ENCODE measurements at regions not wholly inside any gene's neighbourhood (a gene's known extent, or its start where the extent isn't known, plus 50 kb on each side); places are given as distances from the start of the nearest gene placed in this dataset.

DNA sequence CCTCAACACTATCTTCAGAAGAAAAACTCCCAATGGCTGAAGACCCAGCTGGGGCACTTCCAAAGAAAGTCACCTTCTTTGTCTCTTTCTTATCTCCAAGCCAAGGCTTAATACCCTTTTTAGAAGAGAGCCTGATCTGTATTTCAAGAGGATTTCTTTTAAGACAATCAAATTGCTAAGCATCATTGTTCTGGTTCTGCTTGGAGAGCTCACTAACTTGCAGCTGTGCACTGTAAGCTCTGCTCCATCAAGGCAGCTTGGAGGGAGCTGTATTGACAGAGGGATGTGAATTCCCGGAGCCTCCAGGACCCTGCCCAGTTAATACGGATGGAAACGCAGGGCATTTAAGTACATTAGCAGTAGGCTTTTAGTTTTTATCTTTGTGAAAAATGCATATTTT is 253.1 kb downstream of the TDRD15 start:
- no peak overlapping the region for H3K27ac Mint-ChIP-seq
- H3K36me3 Mint-ChIP-seq, result no peaks in the 10 kb centered on the region
- H3K4me3 Mint-ChIP-seq, result no peak overlapping the region
- ChIA-PET POLR2A (no interaction called here), CTCF (interaction anchor here (1.0 kb wide), 1 partner anchor 18 kb away, joined by 4 read pairs; no protein-coding TSS in a partner anchor)
- no peak for ATAC-seq
- no peaks in the 10 kb centered on the region for H3K4me1 Mint-ChIP-seq
- H3K27me3 Mint-ChIP-seq (ENCODE audit: low read depth), result no peaks in the 10 kb centered on the region
- DNase-seq (ENCODE audit: low spot score), result no peak
- peaks cover 16% of the 10 kb centered on the region for H3K9me3 Mint-ChIP-seq
- TF ChIP-seq, protein P1, sequence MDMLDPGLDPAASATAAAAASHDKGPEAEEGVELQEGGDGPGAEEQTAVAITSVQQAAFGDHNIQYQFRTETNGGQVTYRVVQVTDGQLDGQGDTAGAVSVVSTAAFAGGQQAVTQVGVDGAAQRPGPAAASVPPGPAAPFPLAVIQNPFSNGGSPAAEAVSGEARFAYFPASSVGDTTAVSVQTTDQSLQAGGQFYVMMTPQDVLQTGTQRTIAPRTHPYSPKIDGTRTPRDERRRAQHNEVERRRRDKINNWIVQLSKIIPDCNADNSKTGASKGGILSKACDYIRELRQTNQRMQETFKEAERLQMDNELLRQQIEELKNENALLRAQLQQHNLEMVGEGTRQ (CRISPR knock-in tag; IDR thresholded peaks at IDR 0.05), result no peak
- TF ChIP-seq MXD4 (CRISPR knock-in tag; IDR thresholded peaks at IDR 0.05; ENCODE audit: borderline replicate concordance) (no peak), ZBTB21 (CRISPR knock-in tag; IDR thresholded peaks at IDR 0.05; ENCODE audit: borderline replicate concordance) (no peak), NFATC4 (CRISPR knock-in tag; IDR thresholded peaks at IDR 0.05) (no peak), PRRX2 (CRISPR knock-in tag; IDR thresholded peaks at IDR 0.05) (no peak), ZNF416 (CRISPR knock-in tag; IDR thresholded peaks at IDR 0.05) (no peak), TP53 (CRISPR knock-in tag; IDR thresholded peaks at IDR 0.05) (no peak), RORB (CRISPR knock-in tag; IDR thresholded peaks at IDR 0.05) (no peak), JAZF1 (CRISPR knock-in tag; IDR thresholded peaks at IDR 0.05) (no peak), MYBL2 (CRISPR knock-in tag; IDR thresholded peaks at IDR 0.05) (no peak), ESRRA (CRISPR knock-in tag; IDR thresholded peaks at IDR 0.05; ENCODE audit: borderline replicate concordance) (no peak)
- TF ChIP-seq, protein P2, sequence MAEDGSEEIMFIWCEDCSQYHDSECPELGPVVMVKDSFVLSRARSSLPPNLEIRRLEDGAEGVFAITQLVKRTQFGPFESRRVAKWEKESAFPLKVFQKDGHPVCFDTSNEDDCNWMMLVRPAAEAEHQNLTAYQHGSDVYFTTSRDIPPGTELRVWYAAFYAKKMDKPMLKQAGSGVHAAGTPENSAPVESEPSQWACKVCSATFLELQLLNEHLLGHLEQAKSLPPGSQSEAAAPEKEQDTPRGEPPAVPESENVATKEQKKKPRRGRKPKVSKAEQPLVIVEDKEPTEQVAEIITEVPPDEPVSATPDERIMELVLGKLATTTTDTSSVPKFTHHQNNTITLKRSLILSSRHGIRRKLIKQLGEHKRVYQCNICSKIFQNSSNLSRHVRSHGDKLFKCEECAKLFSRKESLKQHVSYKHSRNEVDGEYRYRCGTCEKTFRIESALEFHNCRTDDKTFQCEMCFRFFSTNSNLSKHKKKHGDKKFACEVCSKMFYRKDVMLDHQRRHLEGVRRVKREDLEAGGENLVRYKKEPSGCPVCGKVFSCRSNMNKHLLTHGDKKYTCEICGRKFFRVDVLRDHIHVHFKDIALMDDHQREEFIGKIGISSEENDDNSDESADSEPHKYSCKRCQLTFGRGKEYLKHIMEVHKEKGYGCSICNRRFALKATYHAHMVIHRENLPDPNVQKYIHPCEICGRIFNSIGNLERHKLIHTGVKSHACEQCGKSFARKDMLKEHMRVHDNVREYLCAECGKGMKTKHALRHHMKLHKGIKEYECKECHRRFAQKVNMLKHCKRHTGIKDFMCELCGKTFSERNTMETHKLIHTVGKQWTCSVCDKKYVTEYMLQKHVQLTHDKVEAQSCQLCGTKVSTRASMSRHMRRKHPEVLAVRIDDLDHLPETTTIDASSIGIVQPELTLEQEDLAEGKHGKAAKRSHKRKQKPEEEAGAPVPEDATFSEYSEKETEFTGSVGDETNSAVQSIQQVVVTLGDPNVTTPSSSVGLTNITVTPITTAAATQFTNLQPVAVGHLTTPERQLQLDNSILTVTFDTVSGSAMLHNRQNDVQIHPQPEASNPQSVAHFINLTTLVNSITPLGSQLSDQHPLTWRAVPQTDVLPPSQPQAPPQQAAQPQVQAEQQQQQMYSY (CRISPR knock-in tag; IDR thresholded peaks at IDR 0.05), result no peak
- TF ChIP-seq, protein P3, sequence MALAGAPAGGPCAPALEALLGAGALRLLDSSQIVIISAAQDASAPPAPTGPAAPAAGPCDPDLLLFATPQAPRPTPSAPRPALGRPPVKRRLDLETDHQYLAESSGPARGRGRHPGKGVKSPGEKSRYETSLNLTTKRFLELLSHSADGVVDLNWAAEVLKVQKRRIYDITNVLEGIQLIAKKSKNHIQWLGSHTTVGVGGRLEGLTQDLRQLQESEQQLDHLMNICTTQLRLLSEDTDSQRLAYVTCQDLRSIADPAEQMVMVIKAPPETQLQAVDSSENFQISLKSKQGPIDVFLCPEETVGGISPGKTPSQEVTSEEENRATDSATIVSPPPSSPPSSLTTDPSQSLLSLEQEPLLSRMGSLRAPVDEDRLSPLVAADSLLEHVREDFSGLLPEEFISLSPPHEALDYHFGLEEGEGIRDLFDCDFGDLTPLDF (CRISPR knock-in tag; IDR thresholded peaks at IDR 0.05), result no peak
- TF ChIP-seq, protein P4, sequence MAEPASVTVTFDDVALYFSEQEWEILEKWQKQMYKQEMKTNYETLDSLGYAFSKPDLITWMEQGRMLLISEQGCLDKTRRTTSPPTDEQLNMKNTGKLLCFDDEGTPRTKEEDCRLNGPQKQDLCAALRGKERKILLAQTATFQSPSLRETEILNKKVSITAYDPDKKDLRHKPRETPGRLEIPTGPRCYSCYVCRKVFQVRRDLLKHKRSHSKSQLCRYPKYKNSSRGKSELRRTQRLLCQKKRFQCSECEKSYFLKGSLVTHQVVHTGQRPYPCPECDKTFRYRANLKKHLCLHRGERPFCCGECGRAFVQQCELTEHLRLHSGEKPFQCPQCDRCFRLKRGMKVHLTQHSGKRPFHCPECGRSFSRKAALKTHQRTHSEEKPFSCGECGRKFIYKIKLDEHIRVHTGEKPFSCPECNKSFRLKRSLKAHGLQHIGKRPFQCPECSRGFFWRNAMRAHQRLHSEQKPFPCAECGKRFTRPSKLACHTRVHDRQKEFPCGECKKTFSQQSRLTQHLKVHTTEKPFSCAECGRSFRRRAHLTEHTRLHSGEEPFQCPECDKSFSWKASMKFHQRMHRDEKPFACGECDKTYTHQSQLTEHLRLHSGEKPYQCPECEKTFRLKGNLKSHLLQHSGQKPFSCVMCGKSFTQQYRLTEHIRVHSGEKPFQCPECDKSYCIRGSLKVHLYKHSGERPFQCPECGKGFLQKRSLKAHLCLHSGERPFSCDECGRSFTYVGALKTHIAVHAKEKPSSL (CRISPR knock-in tag; conservative IDR thresholded peaks at IDR 0.05), result no peak

DNA sequence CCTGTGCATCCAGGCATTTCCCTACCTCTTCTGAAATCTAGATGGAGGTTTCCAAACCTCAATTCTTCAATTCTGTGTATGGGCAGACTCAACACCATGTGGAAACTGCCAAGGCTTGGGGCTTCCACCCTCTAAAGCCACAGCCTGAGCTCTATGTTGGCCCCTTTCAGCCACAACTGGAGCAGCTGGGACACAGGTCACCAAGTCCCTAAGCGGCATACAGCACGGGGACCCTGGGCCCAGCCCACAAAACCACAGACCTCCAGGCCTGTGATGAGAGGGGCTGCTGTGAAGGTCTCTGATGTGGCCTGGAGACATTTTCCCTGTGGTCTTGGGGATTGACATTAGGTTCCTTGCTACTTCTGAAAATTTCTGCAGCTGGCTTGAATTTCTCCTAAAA is 255.4 kb downstream of the TDRD15 start:
- ChIA-PET CTCF (no interaction called here), POLR2A (no interaction called here)
- no peak for ATAC-seq
- TF ChIP-seq, protein P5, sequence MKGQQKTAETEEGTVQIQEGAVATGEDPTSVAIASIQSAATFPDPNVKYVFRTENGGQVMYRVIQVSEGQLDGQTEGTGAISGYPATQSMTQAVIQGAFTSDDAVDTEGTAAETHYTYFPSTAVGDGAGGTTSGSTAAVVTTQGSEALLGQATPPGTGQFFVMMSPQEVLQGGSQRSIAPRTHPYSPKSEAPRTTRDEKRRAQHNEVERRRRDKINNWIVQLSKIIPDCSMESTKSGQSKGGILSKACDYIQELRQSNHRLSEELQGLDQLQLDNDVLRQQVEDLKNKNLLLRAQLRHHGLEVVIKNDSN (CRISPR knock-in tag; IDR thresholded peaks at IDR 0.05), result no peak
- TF ChIP-seq, protein P6, sequence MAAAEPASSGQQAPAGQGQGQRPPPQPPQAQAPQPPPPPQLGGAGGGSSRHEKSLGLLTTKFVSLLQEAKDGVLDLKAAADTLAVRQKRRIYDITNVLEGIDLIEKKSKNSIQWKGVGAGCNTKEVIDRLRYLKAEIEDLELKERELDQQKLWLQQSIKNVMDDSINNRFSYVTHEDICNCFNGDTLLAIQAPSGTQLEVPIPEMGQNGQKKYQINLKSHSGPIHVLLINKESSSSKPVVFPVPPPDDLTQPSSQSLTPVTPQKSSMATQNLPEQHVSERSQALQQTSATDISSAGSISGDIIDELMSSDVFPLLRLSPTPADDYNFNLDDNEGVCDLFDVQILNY (CRISPR knock-in tag; IDR thresholded peaks at IDR 0.05), result no peak
- no peak for TF ChIP-seq OVOL2 (CRISPR knock-in tag; IDR thresholded peaks at IDR 0.05; ENCODE audit: borderline replicate concordance)
- no peak for TF ChIP-seq NFATC4 (CRISPR knock-in tag; IDR thresholded peaks at IDR 0.05)
- TF ChIP-seq IRF2 (CRISPR knock-in tag; IDR thresholded peaks at IDR 0.05; ENCODE audit: borderline replicate concordance, low read depth), result no peak
- TF ChIP-seq SMAD3 (CRISPR knock-in tag; IDR thresholded peaks at IDR 0.05; ENCODE audit: borderline replicate concordance), result no peak
- TF ChIP-seq RORB (CRISPR knock-in tag; IDR thresholded peaks at IDR 0.05), result no peak
- TF ChIP-seq, protein P7, sequence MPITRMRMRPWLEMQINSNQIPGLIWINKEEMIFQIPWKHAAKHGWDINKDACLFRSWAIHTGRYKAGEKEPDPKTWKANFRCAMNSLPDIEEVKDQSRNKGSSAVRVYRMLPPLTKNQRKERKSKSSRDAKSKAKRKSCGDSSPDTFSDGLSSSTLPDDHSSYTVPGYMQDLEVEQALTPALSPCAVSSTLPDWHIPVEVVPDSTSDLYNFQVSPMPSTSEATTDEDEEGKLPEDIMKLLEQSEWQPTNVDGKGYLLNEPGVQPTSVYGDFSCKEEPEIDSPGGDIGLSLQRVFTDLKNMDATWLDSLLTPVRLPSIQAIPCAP (CRISPR knock-in tag; IDR thresholded peaks at IDR 0.05), result no peak
- TF ChIP-seq, protein P8, sequence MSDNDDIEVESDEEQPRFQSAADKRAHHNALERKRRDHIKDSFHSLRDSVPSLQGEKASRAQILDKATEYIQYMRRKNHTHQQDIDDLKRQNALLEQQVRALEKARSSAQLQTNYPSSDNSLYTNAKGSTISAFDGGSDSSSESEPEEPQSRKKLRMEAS (CRISPR knock-in tag; IDR thresholded peaks at IDR 0.05), result no peak
- no peak for TF ChIP-seq ZNF219 (CRISPR knock-in tag; IDR thresholded peaks at IDR 0.05; ENCODE audit: borderline replicate concordance)
- no peak for TF ChIP-seq NR1H2 (CRISPR knock-in tag; IDR thresholded peaks at IDR 0.05)
- TF ChIP-seq, protein P9, sequence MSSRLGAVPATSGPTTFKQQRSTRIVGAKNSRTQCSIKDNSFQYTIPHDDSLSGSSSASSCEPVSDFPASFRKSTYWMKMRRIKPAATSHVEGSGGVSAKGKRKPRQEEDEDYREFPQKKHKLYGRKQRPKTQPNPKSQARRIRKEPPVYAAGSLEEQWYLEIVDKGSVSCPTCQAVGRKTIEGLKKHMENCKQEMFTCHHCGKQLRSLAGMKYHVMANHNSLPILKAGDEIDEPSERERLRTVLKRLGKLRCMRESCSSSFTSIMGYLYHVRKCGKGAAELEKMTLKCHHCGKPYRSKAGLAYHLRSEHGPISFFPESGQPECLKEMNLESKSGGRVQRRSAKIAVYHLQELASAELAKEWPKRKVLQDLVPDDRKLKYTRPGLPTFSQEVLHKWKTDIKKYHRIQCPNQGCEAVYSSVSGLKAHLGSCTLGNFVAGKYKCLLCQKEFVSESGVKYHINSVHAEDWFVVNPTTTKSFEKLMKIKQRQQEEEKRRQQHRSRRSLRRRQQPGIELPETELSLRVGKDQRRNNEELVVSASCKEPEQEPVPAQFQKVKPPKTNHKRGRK (CRISPR knock-in tag; IDR thresholded peaks at IDR 0.05; ENCODE audit: borderline replicate concordance), result no peak
- no peak for TF ChIP-seq ETV6 (CRISPR knock-in tag; IDR thresholded peaks at IDR 0.05)

More for the DNA sequence above, 255.4 kb downstream of the TDRD15 start:
- H3K27me3 Mint-ChIP-seq (ENCODE audit: low read depth), result no peaks in the 10 kb centered on the region
- no peaks in the 10 kb centered on the region for H3K36me3 Mint-ChIP-seq
- peaks cover 16% of the 10 kb centered on the region for H3K9me3 Mint-ChIP-seq
- no peak overlapping the region for H3K27ac Mint-ChIP-seq
- no peaks in the 10 kb centered on the region for H3K4me1 Mint-ChIP-seq
- no peak for DNase-seq (ENCODE audit: low spot score)
- no peak overlapping the region for H3K4me3 Mint-ChIP-seq

All from WTC11 (cell line).